ENCODE measurements at regions not wholly inside any gene's neighbourhood (a gene's known extent, or its start where the extent isn't known, plus 50 kb on each side); places are given as distances from the start of the nearest gene placed in this dataset.

GRCh38 chr13:74406420-74406819 lies 272.2 kb upstream of the KLF12 start:
- no peak for DNase-seq (ENCODE audit: low read depth)

- no peak for DNase-seq (ENCODE audit: low read depth)
Observed at GRCh38 chr13:74398599-74398998, 264.4 kb upstream of the KLF12 start.

GRCh38 chr13:74389056-74389455 lies 254.9 kb upstream of the KLF12 start:
- DNase-seq (ENCODE audit: low read depth): no peak

GRCh38 chr13:74388626-74389025 lies 254.4 kb upstream of the KLF12 start:
- no peak for DNase-seq (ENCODE audit: low read depth)

GRCh38 chr13:74372511-74372910 lies 238.3 kb upstream of the KLF12 start:
- no peak for DNase-seq (ENCODE audit: low read depth)

GRCh38 chr13:74367193-74367592 lies 233.0 kb upstream of the KLF12 start:
- DNase-seq (ENCODE audit: low read depth): no peak

- no peak for DNase-seq (ENCODE audit: low read depth)
Observed at GRCh38 chr13:74361274-74361673, 227.1 kb upstream of the KLF12 start.

- DNase-seq (ENCODE audit: low read depth): no peak
Observed at GRCh38 chr13:74346960-74347359, 212.8 kb upstream of the KLF12 start.

GRCh38 chr13:74338341-74338740 lies 204.1 kb upstream of the KLF12 start:
- no peak for DNase-seq (ENCODE audit: low read depth)

GRCh38 chr13:74336546-74336945 lies 202.3 kb upstream of the KLF12 start:
- DNase-seq (ENCODE audit: low read depth): no peak

- no peak for DNase-seq (ENCODE audit: low read depth)
Observed at GRCh38 chr13:74335370-74335769, 201.2 kb upstream of the KLF12 start.

GRCh38 chr13:74329962-74330361 lies 195.8 kb upstream of the KLF12 start:
- no peak for DNase-seq (ENCODE audit: low read depth)

- DNase-seq (ENCODE audit: low read depth): no peak
Observed at GRCh38 chr13:74325106-74325505, 190.9 kb upstream of the KLF12 start.

- DNase-seq (ENCODE audit: low read depth): no peak
Observed at GRCh38 chr13:74324338-74324737, 190.1 kb upstream of the KLF12 start.

- no peak for DNase-seq (ENCODE audit: low read depth)
Observed at GRCh38 chr13:74322562-74322961, 188.4 kb upstream of the KLF12 start.

GRCh38 chr13:74320282-74320681 lies 186.1 kb upstream of the KLF12 start:
- DNase-seq (ENCODE audit: low read depth): no peak

- no peak for DNase-seq (ENCODE audit: low read depth)
Observed at GRCh38 chr13:74316547-74316946, 182.3 kb upstream of the KLF12 start.

GRCh38 chr13:74306496-74306895 lies 172.3 kb upstream of the KLF12 start:
- no peak for DNase-seq (ENCODE audit: low read depth)

- DNase-seq (ENCODE audit: low read depth): no peak
Observed at GRCh38 chr13:74305876-74306275, 171.7 kb upstream of the KLF12 start.

GRCh38 chr13:74301258-74301935 lies 167.2 kb upstream of the KLF12 start:
- no peak for DNase-seq (ENCODE audit: low read depth)

- DNase-seq (ENCODE audit: low read depth): no peak
Observed at GRCh38 chr13:74300162-74300561, 166.0 kb upstream of the KLF12 start.

GRCh38 chr13:74299721-74300120 lies 165.5 kb upstream of the KLF12 start:
- DNase-seq (ENCODE audit: low read depth): no peak

GRCh38 chr13:74298923-74299322 lies 164.7 kb upstream of the KLF12 start:
- no peak for DNase-seq (ENCODE audit: low read depth)
